ENCODE measurements at regions not wholly inside any gene's neighbourhood (a gene's known extent, or its start where the extent isn't known, plus 50 kb on each side); places are given as distances from the start of the nearest gene placed in this dataset.

DNA sequence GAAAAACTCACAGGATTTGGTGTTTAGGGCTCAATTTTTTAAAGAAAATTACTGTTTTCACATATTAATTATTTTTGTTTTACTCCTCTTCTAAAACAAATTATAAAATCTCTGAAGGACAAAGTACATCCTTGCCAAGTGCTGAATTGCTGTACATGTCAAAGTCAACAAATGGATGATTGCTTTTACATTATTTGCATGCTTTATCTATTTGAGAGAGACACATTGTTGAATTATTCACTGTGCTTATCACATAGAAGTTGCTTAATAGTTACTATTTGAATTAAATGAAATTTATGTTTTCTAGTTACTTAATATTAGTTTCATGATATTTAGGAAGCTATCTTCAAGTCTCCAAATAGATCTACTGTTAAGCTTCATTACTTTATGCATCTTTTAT, 318.6 kb upstream of the PTCHD4 start:
- DNase-seq (ENCODE audit: insufficient read length, low spot score, missing footprints): no peak
- no peaks in the 10 kb centered on the region for H3K36me3 ChIP-seq (ENCODE audit: insufficient read depth, low read length)
- H4K20me1 ChIP-seq (ENCODE audit: insufficient read depth, low read length): no peaks in the 10 kb centered on the region
- no peaks in the 10 kb centered on the region for H3K9me3 ChIP-seq (ENCODE audit: low read depth, low read length)
- H2AFZ ChIP-seq (ENCODE audit: low read length): no peak overlapping the region
- no peaks in the 10 kb centered on the region for H3K27me3 ChIP-seq (ENCODE audit: insufficient read depth, low read length)
- H3K4me2 ChIP-seq (ENCODE audit: insufficient read depth, low read length): no peak overlapping the region
- H3K79me2 ChIP-seq (ENCODE audit: insufficient read depth, low read length): no peaks in the 10 kb centered on the region
- no peak overlapping the region for H3K27ac ChIP-seq (ENCODE audit: low read depth, low read length)
- H3K4me1 ChIP-seq (ENCODE audit: insufficient read depth, low read length): peaks cover 26% of the 10 kb centered on the region
- TF ChIP-seq, protein P1, sequence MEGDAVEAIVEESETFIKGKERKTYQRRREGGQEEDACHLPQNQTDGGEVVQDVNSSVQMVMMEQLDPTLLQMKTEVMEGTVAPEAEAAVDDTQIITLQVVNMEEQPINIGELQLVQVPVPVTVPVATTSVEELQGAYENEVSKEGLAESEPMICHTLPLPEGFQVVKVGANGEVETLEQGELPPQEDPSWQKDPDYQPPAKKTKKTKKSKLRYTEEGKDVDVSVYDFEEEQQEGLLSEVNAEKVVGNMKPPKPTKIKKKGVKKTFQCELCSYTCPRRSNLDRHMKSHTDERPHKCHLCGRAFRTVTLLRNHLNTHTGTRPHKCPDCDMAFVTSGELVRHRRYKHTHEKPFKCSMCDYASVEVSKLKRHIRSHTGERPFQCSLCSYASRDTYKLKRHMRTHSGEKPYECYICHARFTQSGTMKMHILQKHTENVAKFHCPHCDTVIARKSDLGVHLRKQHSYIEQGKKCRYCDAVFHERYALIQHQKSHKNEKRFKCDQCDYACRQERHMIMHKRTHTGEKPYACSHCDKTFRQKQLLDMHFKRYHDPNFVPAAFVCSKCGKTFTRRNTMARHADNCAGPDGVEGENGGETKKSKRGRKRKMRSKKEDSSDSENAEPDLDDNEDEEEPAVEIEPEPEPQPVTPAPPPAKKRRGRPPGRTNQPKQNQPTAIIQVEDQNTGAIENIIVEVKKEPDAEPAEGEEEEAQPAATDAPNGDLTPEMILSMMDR (IDR thresholded peaks at IDR 0.05; ENCODE audit: extremely low read depth, low read depth, low read length): no peak
- H3K4me3 ChIP-seq (ENCODE audit: insufficient read depth, low read length): no peak overlapping the region

- no peaks in the 10 kb centered on the region for H3K27me3 ChIP-seq (ENCODE audit: insufficient read depth, low read length)
- H3K27ac ChIP-seq (ENCODE audit: low read depth, low read length): no peak overlapping the region
- H3K79me2 ChIP-seq (ENCODE audit: insufficient read depth, low read length): no peaks in the 10 kb centered on the region
- peaks cover 26% of the 10 kb centered on the region for H3K4me1 ChIP-seq (ENCODE audit: insufficient read depth, low read length)
- TF ChIP-seq, protein P1 (IDR thresholded peaks at IDR 0.05; ENCODE audit: extremely low read depth, low read depth, low read length): no peak
- H2AFZ ChIP-seq (ENCODE audit: low read length): no peak overlapping the region
- no peak overlapping the region for H3K4me3 ChIP-seq (ENCODE audit: insufficient read depth, low read length)
- DNase-seq (ENCODE audit: insufficient read length, low spot score, missing footprints): no peak
- H3K4me2 ChIP-seq (ENCODE audit: insufficient read depth, low read length): no peak overlapping the region
- no peaks in the 10 kb centered on the region for H3K36me3 ChIP-seq (ENCODE audit: insufficient read depth, low read length)
- H3K9me3 ChIP-seq (ENCODE audit: low read depth, low read length): no peaks in the 10 kb centered on the region
- no peaks in the 10 kb centered on the region for H4K20me1 ChIP-seq (ENCODE audit: insufficient read depth, low read length)
Measured at GRCh38 chr6:48429021-48429420, 318.0 kb upstream of the PTCHD4 start.

- no peak overlapping the region for H2AFZ ChIP-seq (ENCODE audit: low read length)
- H3K27me3 ChIP-seq (ENCODE audit: insufficient read depth, low read length): no peaks in the 10 kb centered on the region
- no peaks in the 10 kb centered on the region for H3K79me2 ChIP-seq (ENCODE audit: insufficient read depth, low read length)
- no peaks in the 10 kb centered on the region for H3K9me3 ChIP-seq (ENCODE audit: low read depth, low read length)
- H3K36me3 ChIP-seq (ENCODE audit: insufficient read depth, low read length): no peaks in the 10 kb centered on the region
- peaks cover 26% of the 10 kb centered on the region for H3K4me1 ChIP-seq (ENCODE audit: insufficient read depth, low read length)
- no peak overlapping the region for H3K4me2 ChIP-seq (ENCODE audit: insufficient read depth, low read length)
- TF ChIP-seq, protein P1 (IDR thresholded peaks at IDR 0.05; ENCODE audit: extremely low read depth, low read depth, low read length): no peak
- no peaks in the 10 kb centered on the region for H4K20me1 ChIP-seq (ENCODE audit: insufficient read depth, low read length)
- H3K27ac ChIP-seq (ENCODE audit: low read depth, low read length): no peak overlapping the region
- DNase-seq (ENCODE audit: insufficient read length, low spot score, missing footprints): no peak
- H3K4me3 ChIP-seq (ENCODE audit: insufficient read depth, low read length): no peak overlapping the region
Measured at GRCh38 chr6:48426636-48427035, 315.6 kb upstream of the PTCHD4 start.

DNA sequence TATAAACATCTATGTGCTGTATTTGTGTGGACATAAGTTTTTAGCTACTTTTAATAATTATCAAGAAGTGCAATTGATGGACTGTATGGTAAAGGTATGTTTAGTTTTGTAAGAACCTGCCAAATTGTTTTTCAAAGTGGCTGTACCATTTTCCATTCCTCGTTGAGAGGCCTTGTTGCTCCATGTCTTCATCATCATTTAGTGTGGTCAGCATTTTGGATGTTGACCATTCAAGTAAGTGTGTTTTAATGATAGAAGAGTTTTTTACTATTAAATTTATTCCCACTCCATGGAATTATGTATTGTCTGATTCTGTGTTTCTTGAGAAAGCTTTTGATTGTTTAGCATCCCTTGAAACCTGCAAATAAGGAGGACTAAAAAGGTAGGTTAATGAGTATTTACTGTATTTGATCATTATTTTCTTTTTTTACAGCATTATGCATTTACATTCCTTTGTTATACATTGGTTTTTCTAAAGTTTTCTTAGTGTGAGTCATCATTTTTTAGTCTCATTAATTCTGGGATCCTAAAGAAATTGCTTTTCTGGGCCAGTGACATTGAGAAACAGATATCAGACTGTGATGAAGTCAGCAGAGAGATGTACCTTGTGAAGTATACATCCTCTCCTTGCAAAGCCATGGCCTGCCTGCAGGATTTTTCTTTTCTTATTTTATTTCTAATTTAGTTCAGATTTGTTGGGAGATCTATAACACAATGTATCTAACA, 312.8 kb upstream of the PTCHD4 start:
- Histone ChIP-seq H2AFZ (ENCODE audit: low read length) (no peak overlapping the region), H3K27ac (ENCODE audit: low read depth, low read length) (no peak overlapping the region), H3K4me3 (ENCODE audit: insufficient read depth, low read length) (no peak overlapping the region), H3K27me3 (ENCODE audit: insufficient read depth, low read length) (no peaks in the 10 kb centered on the region), H3K36me3 (ENCODE audit: insufficient read depth, low read length) (no peaks in the 10 kb centered on the region), H4K20me1 (ENCODE audit: insufficient read depth, low read length) (no peaks in the 10 kb centered on the region), H3K79me2 (ENCODE audit: insufficient read depth, low read length) (no peaks in the 10 kb centered on the region), H3K9me3 (ENCODE audit: low read depth, low read length) (no peaks in the 10 kb centered on the region), H3K4me2 (ENCODE audit: insufficient read depth, low read length) (no peak overlapping the region), H3K4me1 (ENCODE audit: insufficient read depth, low read length) (peaks cover 8% of the 10 kb centered on the region)
- DNase-seq (ENCODE audit: insufficient read length, low spot score, missing footprints): no peak
- TF ChIP-seq, protein P1 (IDR thresholded peaks at IDR 0.05; ENCODE audit: extremely low read depth, low read depth, low read length): no peak

Data from osteoblast (primary cell).